DND-41 (cell line): ENCODE measurements at regions not wholly inside any gene's neighbourhood (a gene's known extent, or its start where the extent isn't known, plus 50 kb on each side); places are given as distances from the start of the nearest gene placed in this dataset.

Experiments
- ATAC-seq: fragments of 200-7000 bp; cut with Tn5 transposase; 3 replicates; pipeline ENCODE4 v1.9.1; 2021; ENCODE audit warnings: low read depth; ENCODE audit not compliant: insufficient read depth
- DNase-seq: peaks from one replicate; pipeline ENCODE4 v3.0.0-alpha.2; 2020
- H2AFZ ChIP-seq: 2 replicates; pipeline ENCODE4 v1.6.0; 2012; ENCODE audit warnings: low read depth, low read length
- H3K27ac ChIP-seq: 2 replicates; pipeline ENCODE4 v1.5.1; 2012; ENCODE audit warnings: low read length, inconsistent platforms
- H3K27me3 ChIP-seq: fragments of 200-600 bp; sonication (generic); 2 replicates; pipeline ENCODE4 v1.6.0; 2012; ENCODE audit warnings: low read length, mild to moderate bottlenecking, inconsistent platforms; ENCODE audit not compliant: insufficient read depth, poor library complexity
- H3K36me3 ChIP-seq: 2 replicates; pipeline ENCODE4 v1.5.1; 2012; ENCODE audit warnings: low read length, inconsistent platforms; ENCODE audit not compliant: insufficient read depth
- H3K4me1 ChIP-seq: 2 replicates; pipeline ENCODE4 v1.5.1; 2012; ENCODE audit warnings: mild to moderate bottlenecking, low read length; ENCODE audit not compliant: insufficient read depth
- H3K4me2 ChIP-seq: 2 replicates; pipeline ENCODE4 v1.6.0; 2012; ENCODE audit warnings: mild to moderate bottlenecking, moderate library complexity, low read length, inconsistent platforms; ENCODE audit not compliant: insufficient read depth
- H3K4me3 ChIP-seq, 2 experiments: fragments of 200-600 bp in 1 of 2; shearing (Covaris generic) in 1 of 2; 2 replicates each; pipeline ENCODE4 v1.5.1; 2012 to 2016; ENCODE audit warnings: inconsistent platforms in 2 of 2, low read length in 2 of 2, mild to moderate bottlenecking in 2 of 2, low read depth in 1 of 2, moderate library complexity in 1 of 2
- H3K79me2 ChIP-seq: 2 replicates; pipeline ENCODE4 v1.6.0; 2012; ENCODE audit warnings: low read length, inconsistent platforms; ENCODE audit not compliant: insufficient read depth
- H3K9ac ChIP-seq: 2 replicates; pipeline ENCODE4 v1.6.0; 2012; ENCODE audit warnings: low read depth, mild to moderate bottlenecking, inconsistent platforms, low read length, moderate library complexity
- H3K9me3 ChIP-seq: 2 replicates; pipeline ENCODE4 v1.5.1; 2012; ENCODE audit warnings: low read length, moderate library complexity, mild to moderate bottlenecking, inconsistent platforms; ENCODE audit not compliant: insufficient read depth, severe bottlenecking
- H4K20me1 ChIP-seq: 2 replicates; pipeline ENCODE4 v1.6.0; 2012; ENCODE audit warnings: low read length; ENCODE audit not compliant: insufficient read depth
- EZH2 ChIP-seq: IDR thresholded peaks from 3 replicates; pipeline ENCODE4 v1.6.1; 2012; ENCODE audit warnings: borderline replicate concordance, low read depth, mild to moderate bottlenecking, moderate library complexity, low read length, inconsistent platforms; ENCODE audit not compliant: severe bottlenecking
- TF ChIP-seq, protein P1 (sequence below): IDR thresholded peaks from 2 replicates; pipeline ENCODE4 v1.5.1; 2012; ENCODE audit warnings: borderline replicate concordance, low read length, moderate library complexity, mild to moderate bottlenecking; ENCODE audit not compliant: poor library complexity, severe bottlenecking; ENCODE audit errors: extremely low read depth

DNA sequence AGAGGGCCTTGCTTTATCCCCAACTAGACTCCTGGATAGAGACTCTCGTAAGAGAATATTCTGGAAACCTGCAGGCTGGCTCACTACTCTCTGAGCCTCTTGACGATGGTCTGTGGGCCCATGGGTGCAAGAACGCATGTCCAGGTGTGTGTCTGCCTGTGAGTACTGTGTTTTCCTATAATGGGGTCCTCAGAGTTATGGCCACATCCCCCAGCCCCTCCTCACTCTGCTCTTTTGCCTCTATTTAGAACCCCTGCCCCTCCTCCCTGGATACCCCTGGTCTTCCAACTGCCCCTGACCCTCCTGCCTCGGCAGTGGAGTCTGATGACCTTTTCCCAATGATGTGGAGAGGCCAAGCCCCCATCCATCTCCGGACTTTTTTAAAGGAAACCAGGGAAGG lies 148.1 kb downstream of the ZFP36L2 start:
- Histone ChIP-seq H3K79me2 (no peaks in the 10 kb centered on the region), H3K4me3 (no peak overlapping the region), H3K27me3 (no peaks in the 10 kb centered on the region), H3K4me2 (no peak overlapping the region), H3K27ac (peak overlapping the region; percentile 8; the same call in 1 of the 2 replicates), H3K36me3 (no peaks in the 10 kb centered on the region), H3K9me3 (no peaks in the 10 kb centered on the region), H2AFZ (no peak overlapping the region), H4K20me1 (no peaks in the 10 kb centered on the region), H3K9ac (no peak overlapping the region), H3K4me1 (peaks cover 44% of the 10 kb centered on the region)
- no peak for DNase-seq
- ATAC-seq = no peak
- TF ChIP-seq, protein P1, sequence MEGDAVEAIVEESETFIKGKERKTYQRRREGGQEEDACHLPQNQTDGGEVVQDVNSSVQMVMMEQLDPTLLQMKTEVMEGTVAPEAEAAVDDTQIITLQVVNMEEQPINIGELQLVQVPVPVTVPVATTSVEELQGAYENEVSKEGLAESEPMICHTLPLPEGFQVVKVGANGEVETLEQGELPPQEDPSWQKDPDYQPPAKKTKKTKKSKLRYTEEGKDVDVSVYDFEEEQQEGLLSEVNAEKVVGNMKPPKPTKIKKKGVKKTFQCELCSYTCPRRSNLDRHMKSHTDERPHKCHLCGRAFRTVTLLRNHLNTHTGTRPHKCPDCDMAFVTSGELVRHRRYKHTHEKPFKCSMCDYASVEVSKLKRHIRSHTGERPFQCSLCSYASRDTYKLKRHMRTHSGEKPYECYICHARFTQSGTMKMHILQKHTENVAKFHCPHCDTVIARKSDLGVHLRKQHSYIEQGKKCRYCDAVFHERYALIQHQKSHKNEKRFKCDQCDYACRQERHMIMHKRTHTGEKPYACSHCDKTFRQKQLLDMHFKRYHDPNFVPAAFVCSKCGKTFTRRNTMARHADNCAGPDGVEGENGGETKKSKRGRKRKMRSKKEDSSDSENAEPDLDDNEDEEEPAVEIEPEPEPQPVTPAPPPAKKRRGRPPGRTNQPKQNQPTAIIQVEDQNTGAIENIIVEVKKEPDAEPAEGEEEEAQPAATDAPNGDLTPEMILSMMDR = no peak
- no peak for TF ChIP-seq EZH2

DNA sequence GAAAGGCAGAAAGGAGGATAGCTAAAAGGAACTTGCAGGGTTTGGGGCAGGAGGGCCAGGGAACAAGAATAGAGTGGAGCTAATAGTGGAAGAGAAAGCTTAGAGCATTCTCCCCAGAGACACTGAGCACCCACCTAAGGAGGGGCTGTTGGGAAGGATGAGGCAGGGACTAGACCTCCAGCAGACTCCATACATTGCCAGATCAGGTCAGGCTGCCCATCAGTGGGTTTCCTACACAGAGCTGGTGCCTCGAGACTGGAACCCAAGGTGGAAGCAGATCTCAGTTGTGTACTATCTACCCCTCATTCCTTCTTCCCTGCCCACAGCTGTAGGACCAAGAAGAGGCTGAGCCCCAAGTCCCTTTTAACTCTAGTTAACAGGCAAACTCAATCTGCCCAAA lies 148.5 kb downstream of the ZFP36L2 start:
- Histone ChIP-seq H2AFZ (no peak overlapping the region), H3K36me3 (no peaks in the 10 kb centered on the region), H3K4me1 (peaks cover 43% of the 10 kb centered on the region), H3K4me3 (no peak overlapping the region), H3K9ac (no peak overlapping the region), H3K4me2 (no peak overlapping the region), H3K79me2 (no peaks in the 10 kb centered on the region), H3K27me3 (no peaks in the 10 kb centered on the region), H3K9me3 (no peaks in the 10 kb centered on the region), H4K20me1 (no peaks in the 10 kb centered on the region), H3K27ac (no peak overlapping the region)
- TF ChIP-seq, protein P1 = no peak
- no peak for TF ChIP-seq EZH2
- ATAC-seq (no peak), DNase-seq (no peak)

DNA sequence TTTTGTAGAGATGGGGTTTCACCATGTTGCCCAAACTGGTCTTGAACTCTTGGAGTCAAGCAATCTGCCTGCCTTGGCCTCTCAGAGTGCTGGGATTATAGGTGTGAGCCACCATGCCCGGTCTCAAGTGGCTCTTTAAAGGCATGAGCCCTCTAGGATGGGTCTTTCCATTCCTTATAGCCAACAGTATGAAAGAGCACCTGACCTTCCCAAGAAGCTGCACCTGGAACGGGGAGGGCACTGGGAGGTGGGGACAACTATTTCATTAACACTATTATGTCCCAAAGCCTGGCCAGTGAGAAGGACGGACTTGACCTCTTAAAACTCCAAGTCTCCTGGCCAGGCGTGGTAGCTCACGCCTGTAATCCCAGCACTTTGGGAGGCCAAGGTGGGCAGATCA lies 149.7 kb downstream of the ZFP36L2 start:
- Histone ChIP-seq H3K79me2 (no peaks in the 10 kb centered on the region), H3K27me3 (no peaks in the 10 kb centered on the region), H3K9ac (no peak overlapping the region), H3K4me1 (peaks cover 31% of the 10 kb centered on the region), H3K36me3 (no peaks in the 10 kb centered on the region), H3K27ac (no peak overlapping the region), H2AFZ (no peak overlapping the region), H3K4me3 (no peak overlapping the region), H4K20me1 (no peaks in the 10 kb centered on the region), H3K4me2 (no peak overlapping the region), H3K9me3 (no peaks in the 10 kb centered on the region)
- ATAC-seq (no peak), DNase-seq (no peak)
- no peak for TF ChIP-seq EZH2
- TF ChIP-seq, protein P1 = no peak

DNA sequence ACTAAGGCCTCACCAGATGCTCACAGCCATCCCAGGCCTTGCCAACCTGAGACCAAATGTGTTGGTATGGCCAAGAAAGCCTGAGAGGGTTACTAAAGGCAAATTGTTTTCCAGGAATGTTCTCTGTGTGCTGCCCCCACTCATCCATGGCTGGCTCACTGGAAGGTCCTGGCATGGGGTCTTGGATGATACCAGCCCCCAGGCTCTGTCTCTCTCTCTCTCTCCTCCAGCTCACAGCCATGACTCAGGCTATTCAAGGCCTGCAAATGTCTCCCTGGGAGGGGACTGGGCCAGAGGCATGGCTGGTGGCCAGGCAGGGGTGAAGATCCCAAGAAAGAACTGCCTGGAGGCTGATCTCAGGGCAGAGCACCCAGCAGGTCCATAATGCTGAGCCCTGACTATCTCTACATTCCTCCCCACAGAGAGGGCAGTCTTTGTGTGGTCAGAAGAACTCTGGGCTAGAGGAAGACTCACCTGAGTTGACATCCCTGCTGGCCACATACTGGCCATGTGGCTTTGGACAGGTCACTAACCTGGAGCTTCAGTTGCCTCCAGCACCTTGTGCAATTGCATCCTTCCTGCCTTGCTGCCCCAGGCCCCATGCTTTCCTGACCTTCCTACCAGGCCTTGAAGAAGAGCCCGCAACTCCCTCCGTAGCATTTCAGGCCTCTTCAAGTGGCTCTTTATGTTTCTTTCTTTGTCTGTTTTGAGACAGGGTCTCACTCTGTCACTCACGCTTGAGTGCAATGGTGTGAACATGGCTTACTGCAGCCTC lies 150.4 kb downstream of the ZFP36L2 start:
- DNase-seq (no peak), ATAC-seq (no peak)
- Histone ChIP-seq H4K20me1 (no peaks in the 10 kb centered on the region), H3K4me3 (no peak overlapping the region), H3K27me3 (no peaks in the 10 kb centered on the region), H3K9me3 (no peaks in the 10 kb centered on the region), H3K79me2 (no peaks in the 10 kb centered on the region), H3K4me1 (peaks cover 25% of the 10 kb centered on the region), H3K27ac (peak overlapping the region; percentile 2), H3K9ac (no peak overlapping the region), H2AFZ (no peak overlapping the region), H3K4me2 (no peak overlapping the region), H3K36me3 (no peaks in the 10 kb centered on the region)
- no peak for TF ChIP-seq EZH2
- TF ChIP-seq, protein P1 = no peak
